GM23338 (cell line): ENCODE measurements at regions not wholly inside any gene's neighbourhood (a gene's known extent, or its start where the extent isn't known, plus 50 kb on each side); places are given as distances from the start of the nearest gene placed in this dataset.

Source experiments
- ATAC-seq: fragments of 200-7000 bp; cut with Tn5 transposase; 3 replicates; pipeline ENCODE4 v1.9.1; 2020
- DNase-seq: peaks from one replicate; pipeline ENCODE4 v3.0.0-alpha.2; 2015; ENCODE audit warnings: low spot score
- H2AFZ ChIP-seq: fragments of 200-600 bp; sonication (generic); 2 replicates; pipeline ENCODE4 v1.8.0; 2016; ENCODE audit warnings: antibody characterized with exemption, mild to moderate bottlenecking, moderate library complexity
- H3F3A ChIP-seq: fragments of 200-600 bp; sonication (generic); replicated peaks from 2 replicates; pipeline ENCODE4 v1.8.0; 2017; ENCODE audit warnings: antibody characterized with exemption, mixed run types, low read depth
- H3K27ac ChIP-seq: fragments of 200-600 bp; sonication (generic); 2 replicates; pipeline ENCODE4 v1.6.1; 2016; ENCODE audit warnings: low read depth
- H3K27me3 ChIP-seq: fragments of 200-600 bp; sonication (generic); 2 replicates; pipeline ENCODE4 v1.8.0; 2016; ENCODE audit warnings: mild to moderate bottlenecking, mixed run types, moderate library complexity; ENCODE audit not compliant: insufficient read depth
- H3K36me3 ChIP-seq: fragments of 200-600 bp; sonication (generic); 2 replicates; pipeline ENCODE4 v1.8.0; 2016; ENCODE audit warnings: mild to moderate bottlenecking; ENCODE audit not compliant: insufficient read depth
- H3K4me1 ChIP-seq: fragments of 200-600 bp; sonication (generic); 2 replicates; pipeline ENCODE4 v1.8.0; 2016; ENCODE audit warnings: mild to moderate bottlenecking, moderate library complexity; ENCODE audit not compliant: insufficient read depth
- H3K4me2 ChIP-seq: fragments of 200-600 bp; sonication (generic); 2 replicates; pipeline ENCODE4 v1.7.1; 2017; ENCODE audit warnings: mixed run types
- H3K4me3 ChIP-seq: fragments of 200-600 bp; sonication (generic); 2 replicates; pipeline ENCODE4 v1.6.1; 2016; ENCODE audit warnings: mixed run types
- H3K79me2 ChIP-seq: fragments of 200-600 bp; sonication (generic); replicated peaks from 2 replicates; pipeline ENCODE4 v1.8.0; 2017; ENCODE audit warnings: mild to moderate bottlenecking; ENCODE audit not compliant: insufficient read depth
- H3K9me2 ChIP-seq: fragments of 200-600 bp; sonication (generic); 2 replicates; pipeline ENCODE4 v1.8.0; 2017; ENCODE audit not compliant: insufficient read depth
- H4K20me1 ChIP-seq: fragments of 200-600 bp; sonication (generic); replicated peaks from 2 replicates; pipeline ENCODE4 v1.8.0; 2017; ENCODE audit warnings: mild to moderate bottlenecking; ENCODE audit not compliant: insufficient read depth
- H3K27ac Mint-ChIP-seq: 2 replicates; pipeline ENCODE4 v1.8.0; 2020; ENCODE audit warnings: inconsistent platforms, mild to moderate bottlenecking, moderate library complexity, mixed read lengths
- H3K27me3 Mint-ChIP-seq: 3 replicates; pipeline ENCODE4 v1.8.0; 2022; ENCODE audit warnings: low read depth, mild to moderate bottlenecking, moderate library complexity, mixed read lengths, inconsistent platforms; ENCODE audit not compliant: insufficient read depth, poor library complexity
- H3K36me3 Mint-ChIP-seq: 3 replicates; pipeline ENCODE4 v1.8.0; 2021; ENCODE audit warnings: low read depth, mild to moderate bottlenecking, inconsistent platforms, moderate library complexity, mixed read lengths
- H3K4me1 Mint-ChIP-seq: 3 replicates; pipeline ENCODE4 v1.8.0; 2020; ENCODE audit warnings: mild to moderate bottlenecking, inconsistent platforms, mixed read lengths
- H3K4me3 Mint-ChIP-seq: 3 replicates; pipeline ENCODE4 v1.8.0; 2021; ENCODE audit warnings: moderate library complexity, mild to moderate bottlenecking, inconsistent platforms, mixed read lengths
- H3K9me3 Mint-ChIP-seq: 3 replicates; pipeline ENCODE4 v1.8.0; 2020; ENCODE audit warnings: moderate library complexity, mild to moderate bottlenecking, inconsistent platforms, mixed read lengths
- CREB1 ChIP-seq: fragments of 250-450 bp; sonication (Bioruptor Pico); IDR thresholded peaks from 2 replicates; pipeline ENCODE4 v1.5.0; 2020; ENCODE audit warnings: low read depth, mild to moderate bottlenecking, moderate library complexity
- CTCF ChIP-seq, 2 experiments: fragments of 200-600 bp in 1 of 2; sonication (generic) in 1 of 2; conservative IDR thresholded peaks; 2 replicates each; pipeline versions ENCODE4 v1.5.1 to v1.6.1; 2016 to 2017; ENCODE audit warnings: antibody characterized with exemption in 2 of 2, low read depth in 2 of 2, mild to moderate bottlenecking in 2 of 2, moderate library complexity in 1 of 2
- ETS1 ChIP-seq: IDR thresholded peaks from 2 replicates; pipeline ENCODE4 v1.6.1; 2016; ENCODE audit warnings: antibody characterized with exemption
- EZH2 ChIP-seq: fragments of 200-600 bp; sonication (generic); IDR thresholded peaks from one replicate; pipeline ENCODE4 v1.8.0; 2017; ENCODE audit warnings: antibody characterized with exemption, mild to moderate bottlenecking, low read depth; ENCODE audit not compliant: unreplicated experiment
- EZH2phosphoT487 ChIP-seq: fragments of 200-600 bp; sonication (generic); IDR thresholded peaks from one replicate; pipeline ENCODE4 v1.8.1; 2018; ENCODE audit warnings: antibody characterized with exemption; ENCODE audit not compliant: unreplicated experiment
- JUNB ChIP-seq: IDR thresholded peaks from one replicate; pipeline ENCODE4 v1.6.1; 2016; ENCODE audit warnings: antibody characterized with exemption; ENCODE audit not compliant: unreplicated experiment
- NANOG ChIP-seq: IDR thresholded peaks from 2 replicates; pipeline ENCODE4 v1.6.1; 2016; ENCODE audit warnings: antibody characterized with exemption, borderline replicate concordance
- POLR2AphosphoS5 ChIP-seq: IDR thresholded peaks from 2 replicates; pipeline ENCODE4 v1.6.1; 2016; ENCODE audit warnings: antibody characterized with exemption, low read depth
- REST ChIP-seq: IDR thresholded peaks from one replicate; pipeline ENCODE4 v1.6.1; 2018; ENCODE audit warnings: antibody characterized with exemption; ENCODE audit not compliant: unreplicated experiment
- STAT1 ChIP-seq: IDR thresholded peaks from one replicate; pipeline ENCODE4 v1.6.1; 2016; ENCODE audit warnings: antibody characterized with exemption; ENCODE audit not compliant: unreplicated experiment
- ZNF114 ChIP-seq: fragments of 250-450 bp; sonication (Bioruptor Pico); IDR thresholded peaks from 2 replicates; pipeline ENCODE4 v1.5.0; 2020; ENCODE audit warnings: mild to moderate bottlenecking, moderate library complexity
- ZNF331 ChIP-seq: fragments of 250-450 bp; sonication (Bioruptor Pico); IDR thresholded peaks from 2 replicates; pipeline ENCODE4 v1.5.0; 2020; ENCODE audit warnings: low read depth, mild to moderate bottlenecking, moderate library complexity
- ZNF462 ChIP-seq: fragments of 250-450 bp; sonication (Bioruptor Pico); IDR thresholded peaks from 2 replicates; pipeline ENCODE4 v1.5.0; 2020; ENCODE audit warnings: mild to moderate bottlenecking, moderate library complexity

GRCh38 chr1:98421085-98421435, 240.5 kb upstream of the SNX7 start:
- no peaks in the 10 kb centered on the region for H3K9me3 Mint-ChIP-seq
- Histone ChIP-seq H3K36me3 (no peaks in the 10 kb centered on the region), H3K27me3 (no peaks in the 10 kb centered on the region), H3K9me2 (no peaks in the 10 kb centered on the region), H3K27ac (no peak overlapping the region), H2AFZ (no peak overlapping the region), H3K4me1 (no peaks in the 10 kb centered on the region), H3K79me2 (no peaks in the 10 kb centered on the region), H4K20me1 (no peaks in the 10 kb centered on the region), H3K4me2 (no peak overlapping the region), H3F3A (no peaks in the 10 kb centered on the region), H3K4me3 (no peak overlapping the region)
- DNase-seq (no peak), ATAC-seq (no peak)
- no peak overlapping the region for H3K27ac Mint-ChIP-seq
- no peak overlapping the region for H3K4me3 Mint-ChIP-seq
- H3K36me3 Mint-ChIP-seq, result no peaks in the 10 kb centered on the region
- no peak for TF ChIP-seq EZH2phosphoT487
- TF ChIP-seq ETS1, result no peak
- no peak for TF ChIP-seq CREB1 (CRISPR knock-in tag)
- TF ChIP-seq REST, result no peak
- TF ChIP-seq CTCF (conservative IDR thresholded peaks at IDR 0.05; ENCODE audit: low read depth in 2 of 2), result no peak
- TF ChIP-seq ZNF331, result no peak
- TF ChIP-seq NANOG, result no peak
- TF ChIP-seq POLR2AphosphoS5, result no peak
- TF ChIP-seq STAT1, result no peak
- TF ChIP-seq EZH2, result no peak
- TF ChIP-seq ZNF462 (CRISPR knock-in tag), result no peak
- TF ChIP-seq JUNB, result no peak
- TF ChIP-seq ZNF114, result no peak
- H3K4me1 Mint-ChIP-seq, result no peaks in the 10 kb centered on the region
- peaks cover 3% of the 10 kb centered on the region for H3K27me3 Mint-ChIP-seq
